Keratinocyte (primary cell): ENCODE measurements at regions not wholly inside any gene's neighbourhood (a gene's known extent, or its start where the extent isn't known, plus 50 kb on each side); places are given as distances from the start of the nearest gene placed in this dataset.

ENCODE experiments used
- DNase-seq: peaks from one replicate; pipeline ENCODE4 v3.0.0-alpha.2; 2011; ENCODE audit warnings: low read depth, missing footprints, low spot score
- FAIRE-seq: peaks from 2 replicates; lab custom pipeline; 2011; peaks lifted over from hg19 to GRCh38; lab: Jason Lieb, UNC
- H2AFZ ChIP-seq: 2 replicates; pipeline ENCODE4 v1.6.0; 2012; ENCODE audit warnings: low read length, control low read depth, inconsistent platforms; ENCODE audit not compliant: control insufficient read depth
- H3K27ac ChIP-seq: 2 replicates; pipeline ENCODE4 v1.5.1; 2011; ENCODE audit warnings: low read length; ENCODE audit not compliant: control insufficient read depth, insufficient read depth
- H3K27me3 ChIP-seq: 3 replicates; pipeline ENCODE4 v1.6.0; 2011; ENCODE audit warnings: low read length; ENCODE audit not compliant: control insufficient read depth, insufficient read depth; ENCODE audit errors: extremely low read depth
- H3K36me3 ChIP-seq, 2 experiments: 2 replicates in 1 of 2; 3 replicates in 1 of 2; pipeline ENCODE4 v1.5.1; 2011; ENCODE audit warnings: low read length in 2 of 2, mild to moderate bottlenecking in 1 of 2; ENCODE audit not compliant: control insufficient read depth in 2 of 2, insufficient read depth in 2 of 2; ENCODE audit errors: extremely low read depth in 1 of 2
- H3K4me1 ChIP-seq: 3 replicates; pipeline ENCODE4 v1.5.1; 2011; ENCODE audit warnings: low read length; ENCODE audit not compliant: control insufficient read depth, insufficient read depth; ENCODE audit errors: extremely low read depth
- H3K4me2 ChIP-seq: 3 replicates; pipeline ENCODE4 v1.6.0; 2011; ENCODE audit warnings: low read depth, low read length; ENCODE audit not compliant: control insufficient read depth, insufficient read depth; ENCODE audit errors: extremely low read depth
- H3K4me3 ChIP-seq, 3 experiments: fragments of 200-600 bp in 1 of 3; sonication (generic) in 1 of 3; 2 replicates in 2 of 3; 3 replicates in 1 of 3; pipeline ENCODE4 v1.5.1; 2011 to 2016; ENCODE audit warnings: low read length in 3 of 3, mild to moderate bottlenecking in 3 of 3, control low read depth in 2 of 3, inconsistent platforms in 1 of 3, low read depth in 1 of 3, mixed read lengths in 1 of 3, mixed run types in 1 of 3, moderate library complexity in 1 of 3; ENCODE audit not compliant: control insufficient read depth in 2 of 3, insufficient read depth in 2 of 3; ENCODE audit errors: extremely low read depth in 1 of 3
- H3K79me2 ChIP-seq: 2 replicates; pipeline ENCODE4 v1.6.0; 2012; ENCODE audit warnings: low read length; ENCODE audit not compliant: control insufficient read depth, insufficient read depth
- H3K9ac ChIP-seq: 3 replicates; pipeline ENCODE4 v1.6.0; 2011; ENCODE audit warnings: low read length; ENCODE audit not compliant: control insufficient read depth, insufficient read depth; ENCODE audit errors: extremely low read depth
- H3K9me1 ChIP-seq: 3 replicates; pipeline ENCODE4 v1.6.0; 2011; ENCODE audit warnings: low read length; ENCODE audit not compliant: control insufficient read depth, insufficient read depth; ENCODE audit errors: extremely low read depth
- H3K9me3 ChIP-seq: 2 replicates; pipeline ENCODE4 v1.5.1; 2012; ENCODE audit warnings: low read depth, low read length; ENCODE audit not compliant: control insufficient read depth
- H4K20me1 ChIP-seq: 3 replicates; pipeline ENCODE4 v1.6.0; 2011; ENCODE audit warnings: low read length; ENCODE audit not compliant: control insufficient read depth, insufficient read depth; ENCODE audit errors: extremely low read depth
- CTCF ChIP-seq, 3 experiments: IDR thresholded peaks in 1 of 3; conservative IDR thresholded peaks in 1 of 3; optimal IDR thresholded peaks in 1 of 3; 2 replicates in 2 of 3; 3 replicates in 1 of 3; pipeline versions ENCODE3 to v1.5.1; 2011; ENCODE audit warnings: low read length in 3 of 3, mild to moderate bottlenecking in 3 of 3, moderate library complexity in 2 of 3, control low read depth in 1 of 3, inconsistent platforms in 1 of 3; ENCODE audit not compliant: insufficient read depth in 2 of 3; ENCODE audit errors: extremely low read depth in 1 of 3
- EZH2 ChIP-seq: IDR thresholded peaks from one replicate; pipeline ENCODE4 v1.6.1; 2012; ENCODE audit warnings: inconsistent platforms, mild to moderate bottlenecking, low read length, moderate library complexity
- dilution Hi-C: fragments of 300-500 bp; cut with MboI; formaldehyde crosslinking; loops from one replicate; pipeline ENCODE4 v1.7.0; 2020; ENCODE audit warnings: low sequenced_read_pairs; ENCODE audit not compliant: extremely low pct_ligation_motif_present

- DNase-seq (no peak), FAIRE-seq (no peak)
- H3K9ac ChIP-seq: no peak overlapping the region
- no peak overlapping the region for H2AFZ ChIP-seq
- no peaks in the 10 kb centered on the region for H3K36me3 ChIP-seq
- dilution Hi-C loops: no loop called here
- H3K4me2 ChIP-seq: no peak overlapping the region
- no peaks in the 10 kb centered on the region for H3K9me1 ChIP-seq
- no peaks in the 10 kb centered on the region for H3K79me2 ChIP-seq
- H3K4me3 ChIP-seq: no peak overlapping the region
- H3K27ac ChIP-seq: no peak overlapping the region
- no peaks in the 10 kb centered on the region for H3K4me1 ChIP-seq
- TF ChIP-seq EZH2 (no peak), CTCF (optimal IDR thresholded peaks at IDR 0.05 in 1 of 3, IDR thresholded peaks at IDR 0.05 in 1 of 3, conservative IDR thresholded peaks at IDR 0.05 in 1 of 3; ENCODE audit: extremely low read depth in 1 of 3, insufficient read depth in 2 of 3, low read length in 3 of 3) (no peak)
- no peaks in the 10 kb centered on the region for H4K20me1 ChIP-seq
- no peaks in the 10 kb centered on the region for H3K9me3 ChIP-seq
- no peaks in the 10 kb centered on the region for H3K27me3 ChIP-seq
Measured at GRCh38 chr5:3996707-3997336, 401.2 kb downstream of the IRX1 start.

GRCh38 chr5:3997670-3998069, 402.0 kb downstream of the IRX1 start:
- H4K20me1 ChIP-seq: no peaks in the 10 kb centered on the region
- no peak overlapping the region for H2AFZ ChIP-seq
- no peak overlapping the region for H3K4me2 ChIP-seq
- FAIRE-seq (no peak), DNase-seq (no peak)
- H3K36me3 ChIP-seq: no peaks in the 10 kb centered on the region
- dilution Hi-C loops: no loop called here
- no peaks in the 10 kb centered on the region for H3K79me2 ChIP-seq
- H3K9me1 ChIP-seq: no peaks in the 10 kb centered on the region
- TF ChIP-seq CTCF (optimal IDR thresholded peaks at IDR 0.05 in 1 of 3, IDR thresholded peaks at IDR 0.05 in 1 of 3, conservative IDR thresholded peaks at IDR 0.05 in 1 of 3; ENCODE audit: extremely low read depth in 1 of 3, insufficient read depth in 2 of 3, low read length in 3 of 3) (no peak), EZH2 (no peak)
- no peaks in the 10 kb centered on the region for H3K27me3 ChIP-seq
- no peak overlapping the region for H3K9ac ChIP-seq
- H3K9me3 ChIP-seq: peaks cover under 1% of the 10 kb centered on the region
- no peak overlapping the region for H3K27ac ChIP-seq
- H3K4me3 ChIP-seq: no peak overlapping the region
- no peaks in the 10 kb centered on the region for H3K4me1 ChIP-seq
